WTC11 (cell line): ENCODE measurements at regions not wholly inside any gene's neighbourhood (a gene's known extent, or its start where the extent isn't known, plus 50 kb on each side); places are given as distances from the start of the nearest gene placed in this dataset.
A peak's percentile ranks its signal among the peaks of the same experiment; 100 is the strongest.

Experiments used
- ATAC-seq: fragments of 200-7000 bp; cut with Tn5 transposase; 2 replicates; pipeline ENCODE4 v1.10.0; 2021; ENCODE audit warnings: mild to moderate bottlenecking, moderate library complexity
- CTCF ChIA-PET: fragments of 300-600 bp; sonication (Branson Sonifier 250); formaldehyde crosslinking; loops from one replicate; lab custom pipeline; 2021; ENCODE audit warnings: antibody characterized with exemption; lab: Charles Lee
- POLR2A ChIA-PET: fragments of 350-600 bp; sonication (Branson Sonifier 250); formaldehyde crosslinking; loops from one replicate; lab custom pipeline; 2021; ENCODE audit warnings: antibody characterized with exemption; lab: Charles Lee
- DNase-seq: peaks from one replicate; pipeline ENCODE4 v3.0.0; 2021; ENCODE audit warnings: low spot score
- H3K27ac Mint-ChIP-seq: 2 replicates; pipeline ENCODE4 v1.8.0; 2021; ENCODE audit warnings: mixed read lengths
- H3K27me3 Mint-ChIP-seq: 2 replicates; pipeline ENCODE4 v1.8.0; 2021; ENCODE audit warnings: low read depth, mild to moderate bottlenecking, moderate library complexity, mixed read lengths
- H3K36me3 Mint-ChIP-seq: 2 replicates; pipeline ENCODE4 v1.8.0; 2021; ENCODE audit warnings: mixed read lengths
- H3K4me1 Mint-ChIP-seq: 2 replicates; pipeline ENCODE4 v1.8.0; 2022; ENCODE audit warnings: mixed read lengths
- H3K4me3 Mint-ChIP-seq: 2 replicates; pipeline ENCODE4 v1.8.0; 2021; ENCODE audit warnings: mild to moderate bottlenecking, moderate library complexity, mixed read lengths
- H3K9me3 Mint-ChIP-seq: 2 replicates; pipeline ENCODE4 v1.8.0; 2021; ENCODE audit warnings: mixed read lengths
- NFYB ChIP-seq: sonication (generic); formaldehyde crosslinking; conservative IDR thresholded peaks from 2 replicates; pipeline ENCODE4 v1.8.0; 2022; ENCODE audit warnings: low read depth, missing genetic modification reagents
- NR2C2 ChIP-seq: sonication (generic); formaldehyde crosslinking; IDR thresholded peaks from 2 replicates; pipeline ENCODE4 v1.8.0; 2022; ENCODE audit warnings: mild to moderate bottlenecking, missing genetic modification reagents
- PRRX2 ChIP-seq: fragments of 250-450 bp; sonication (Bioruptor Pico); IDR thresholded peaks from 2 replicates; pipeline ENCODE4 v1.8.0; 2021; ENCODE audit warnings: mild to moderate bottlenecking
- SMAD4 ChIP-seq: sonication (generic); formaldehyde crosslinking; IDR thresholded peaks from 2 replicates; pipeline ENCODE4 v1.8.0; 2022; ENCODE audit warnings: mild to moderate bottlenecking, missing genetic modification reagents
- TCF7 ChIP-seq: sonication (generic); formaldehyde crosslinking; IDR thresholded peaks from 2 replicates; pipeline ENCODE4 v1.8.0; 2022; ENCODE audit warnings: mild to moderate bottlenecking, low read depth, missing genetic modification reagents, moderate library complexity
- TEAD4 ChIP-seq: sonication (generic); formaldehyde crosslinking; IDR thresholded peaks from 2 replicates; pipeline ENCODE4 v1.8.0; 2022; ENCODE audit warnings: mild to moderate bottlenecking, missing genetic modification reagents
- TP53 ChIP-seq: sonication (generic); formaldehyde crosslinking; IDR thresholded peaks from 2 replicates; pipeline ENCODE4 v1.8.1; 2023; ENCODE audit warnings: mild to moderate bottlenecking, missing genetic modification reagents
- ZNF232 ChIP-seq: sonication (generic); formaldehyde crosslinking; IDR thresholded peaks from 2 replicates; pipeline ENCODE4 v1.8.0; 2022; ENCODE audit warnings: mild to moderate bottlenecking, missing genetic modification reagents
- ZNF317 ChIP-seq: sonication (generic); formaldehyde crosslinking; IDR thresholded peaks from 2 replicates; pipeline ENCODE4 v1.8.1; 2023; ENCODE audit warnings: low read depth, mild to moderate bottlenecking, moderate library complexity, missing genetic modification reagents, borderline replicate concordance
- ZNF416 ChIP-seq: fragments of 250-450 bp; sonication (Bioruptor Pico); IDR thresholded peaks from 2 replicates; pipeline ENCODE4 v1.9.0; 2021; ENCODE audit warnings: mild to moderate bottlenecking, inconsistent platforms
- TF ChIP-seq, protein P1 (sequence below): sonication (generic); formaldehyde crosslinking; IDR thresholded peaks from 2 replicates; pipeline ENCODE4 v1.8.1; 2022; ENCODE audit warnings: low read depth, missing genetic modification reagents, borderline replicate concordance
- TF ChIP-seq, protein P2 (sequence below): sonication (generic); formaldehyde crosslinking; IDR thresholded peaks from 2 replicates; pipeline ENCODE4 v1.8.1; 2023; ENCODE audit warnings: mild to moderate bottlenecking, missing genetic modification reagents, moderate library complexity
- TF ChIP-seq, protein P3 (sequence below): sonication (generic); formaldehyde crosslinking; IDR thresholded peaks from 2 replicates; pipeline ENCODE4 v1.8.1; 2023; ENCODE audit warnings: mild to moderate bottlenecking, missing genetic modification reagents, moderate library complexity
- TF ChIP-seq, protein P4 (sequence below): sonication (generic); formaldehyde crosslinking; IDR thresholded peaks from 2 replicates; pipeline ENCODE4 v1.8.1; 2022; ENCODE audit warnings: mild to moderate bottlenecking, moderate library complexity, missing genetic modification reagents
- TF ChIP-seq, protein P5 (sequence below): sonication (generic); formaldehyde crosslinking; IDR thresholded peaks from 2 replicates; pipeline ENCODE4 v1.8.1; 2022; ENCODE audit warnings: missing genetic modification reagents, borderline replicate concordance
- TF ChIP-seq, protein P6 (sequence below): sonication (generic); formaldehyde crosslinking; IDR thresholded peaks from 2 replicates; pipeline ENCODE4 v1.8.1; 2023; ENCODE audit warnings: mild to moderate bottlenecking, missing genetic modification reagents, borderline replicate concordance
- TF ChIP-seq, protein P7 (sequence below): sonication (generic); formaldehyde crosslinking; IDR thresholded peaks from 2 replicates; pipeline ENCODE4 v1.8.0; 2022; ENCODE audit warnings: missing genetic modification reagents
- TF ChIP-seq, protein P8 (sequence below): sonication (generic); formaldehyde crosslinking; IDR thresholded peaks from 2 replicates; pipeline ENCODE4 v1.8.0; 2023; ENCODE audit warnings: missing genetic modification reagents, mild to moderate bottlenecking, borderline replicate concordance

DNA sequence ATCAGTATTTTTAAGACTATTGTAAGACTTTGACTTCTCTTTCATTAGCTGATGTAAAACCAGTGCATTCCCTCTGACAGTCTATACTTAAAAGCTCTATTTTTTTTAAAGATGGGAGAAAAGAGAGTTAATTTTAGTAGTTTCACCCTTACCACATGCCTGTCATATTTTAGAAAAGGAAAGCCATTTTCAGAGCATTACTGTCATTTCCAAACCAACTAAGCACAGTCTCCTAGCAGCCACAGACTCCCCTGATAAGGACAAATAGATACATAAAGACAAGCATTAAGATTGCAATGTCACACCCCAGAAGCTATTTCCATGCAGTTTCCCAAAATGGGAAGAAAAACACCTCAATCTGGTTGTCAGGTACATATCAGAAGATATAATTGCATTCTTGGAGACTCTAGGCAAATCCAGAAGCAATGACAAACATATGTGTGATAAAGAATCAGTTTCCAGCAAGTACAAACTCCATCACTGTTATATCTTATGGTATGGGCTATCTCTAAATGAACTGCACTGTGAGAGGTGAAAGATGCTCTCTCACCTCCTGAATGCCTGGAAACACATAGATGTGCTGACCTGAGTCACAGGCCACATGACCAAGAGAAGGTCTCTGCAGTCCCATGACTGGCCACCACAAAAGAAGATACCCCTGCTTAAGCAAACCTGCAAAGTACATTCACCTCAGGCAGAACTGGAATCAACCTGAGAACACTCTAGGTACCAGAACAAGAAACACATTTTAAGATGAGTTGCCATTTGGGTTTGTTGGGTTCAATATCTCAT, 303.3 kb downstream of the POU4F1 start:
- H3K9me3 Mint-ChIP-seq = no peaks in the 10 kb centered on the region
- DNase-seq = no peak
- ChIA-PET POLR2A (no interaction called here), CTCF (no interaction called here)
- ATAC-seq = peak; percentile 67
- no peak overlapping the region for H3K27ac Mint-ChIP-seq
- H3K36me3 Mint-ChIP-seq = no peaks in the 10 kb centered on the region
- H3K27me3 Mint-ChIP-seq = no peaks in the 10 kb centered on the region
- H3K4me3 Mint-ChIP-seq = no peak overlapping the region
- H3K4me1 Mint-ChIP-seq = peaks cover 9% of the 10 kb centered on the region
- TF ChIP-seq ZNF317 (CRISPR knock-in tag) = no peak
- no peak for TF ChIP-seq ZNF232 (CRISPR knock-in tag)
- TF ChIP-seq SMAD4 (CRISPR knock-in tag) = no peak
- TF ChIP-seq, protein P1, sequence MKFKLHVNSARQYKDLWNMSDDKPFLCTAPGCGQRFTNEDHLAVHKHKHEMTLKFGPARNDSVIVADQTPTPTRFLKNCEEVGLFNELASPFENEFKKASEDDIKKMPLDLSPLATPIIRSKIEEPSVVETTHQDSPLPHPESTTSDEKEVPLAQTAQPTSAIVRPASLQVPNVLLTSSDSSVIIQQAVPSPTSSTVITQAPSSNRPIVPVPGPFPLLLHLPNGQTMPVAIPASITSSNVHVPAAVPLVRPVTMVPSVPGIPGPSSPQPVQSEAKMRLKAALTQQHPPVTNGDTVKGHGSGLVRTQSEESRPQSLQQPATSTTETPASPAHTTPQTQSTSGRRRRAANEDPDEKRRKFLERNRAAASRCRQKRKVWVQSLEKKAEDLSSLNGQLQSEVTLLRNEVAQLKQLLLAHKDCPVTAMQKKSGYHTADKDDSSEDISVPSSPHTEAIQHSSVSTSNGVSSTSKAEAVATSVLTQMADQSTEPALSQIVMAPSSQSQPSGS (CRISPR knock-in tag) = no peak
- TF ChIP-seq, protein P2, sequence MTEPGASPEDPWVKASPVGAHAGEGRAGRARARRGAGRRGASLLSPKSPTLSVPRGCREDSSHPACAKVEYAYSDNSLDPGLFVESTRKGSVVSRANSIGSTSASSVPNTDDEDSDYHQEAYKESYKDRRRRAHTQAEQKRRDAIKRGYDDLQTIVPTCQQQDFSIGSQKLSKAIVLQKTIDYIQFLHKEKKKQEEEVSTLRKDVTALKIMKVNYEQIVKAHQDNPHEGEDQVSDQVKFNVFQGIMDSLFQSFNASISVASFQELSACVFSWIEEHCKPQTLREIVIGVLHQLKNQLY (CRISPR knock-in tag) = no peak
- TF ChIP-seq, protein P3, sequence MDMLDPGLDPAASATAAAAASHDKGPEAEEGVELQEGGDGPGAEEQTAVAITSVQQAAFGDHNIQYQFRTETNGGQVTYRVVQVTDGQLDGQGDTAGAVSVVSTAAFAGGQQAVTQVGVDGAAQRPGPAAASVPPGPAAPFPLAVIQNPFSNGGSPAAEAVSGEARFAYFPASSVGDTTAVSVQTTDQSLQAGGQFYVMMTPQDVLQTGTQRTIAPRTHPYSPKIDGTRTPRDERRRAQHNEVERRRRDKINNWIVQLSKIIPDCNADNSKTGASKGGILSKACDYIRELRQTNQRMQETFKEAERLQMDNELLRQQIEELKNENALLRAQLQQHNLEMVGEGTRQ (CRISPR knock-in tag) = no peak
- TF ChIP-seq, protein P4, sequence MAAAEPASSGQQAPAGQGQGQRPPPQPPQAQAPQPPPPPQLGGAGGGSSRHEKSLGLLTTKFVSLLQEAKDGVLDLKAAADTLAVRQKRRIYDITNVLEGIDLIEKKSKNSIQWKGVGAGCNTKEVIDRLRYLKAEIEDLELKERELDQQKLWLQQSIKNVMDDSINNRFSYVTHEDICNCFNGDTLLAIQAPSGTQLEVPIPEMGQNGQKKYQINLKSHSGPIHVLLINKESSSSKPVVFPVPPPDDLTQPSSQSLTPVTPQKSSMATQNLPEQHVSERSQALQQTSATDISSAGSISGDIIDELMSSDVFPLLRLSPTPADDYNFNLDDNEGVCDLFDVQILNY = no peak
- TF ChIP-seq TP53 = no peak
- TF ChIP-seq TEAD4 (CRISPR knock-in tag) = no peak
- TF ChIP-seq ZNF416 (CRISPR knock-in tag) = no peak
- TF ChIP-seq, protein P5, sequence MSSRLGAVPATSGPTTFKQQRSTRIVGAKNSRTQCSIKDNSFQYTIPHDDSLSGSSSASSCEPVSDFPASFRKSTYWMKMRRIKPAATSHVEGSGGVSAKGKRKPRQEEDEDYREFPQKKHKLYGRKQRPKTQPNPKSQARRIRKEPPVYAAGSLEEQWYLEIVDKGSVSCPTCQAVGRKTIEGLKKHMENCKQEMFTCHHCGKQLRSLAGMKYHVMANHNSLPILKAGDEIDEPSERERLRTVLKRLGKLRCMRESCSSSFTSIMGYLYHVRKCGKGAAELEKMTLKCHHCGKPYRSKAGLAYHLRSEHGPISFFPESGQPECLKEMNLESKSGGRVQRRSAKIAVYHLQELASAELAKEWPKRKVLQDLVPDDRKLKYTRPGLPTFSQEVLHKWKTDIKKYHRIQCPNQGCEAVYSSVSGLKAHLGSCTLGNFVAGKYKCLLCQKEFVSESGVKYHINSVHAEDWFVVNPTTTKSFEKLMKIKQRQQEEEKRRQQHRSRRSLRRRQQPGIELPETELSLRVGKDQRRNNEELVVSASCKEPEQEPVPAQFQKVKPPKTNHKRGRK (CRISPR knock-in tag) = no peak
- TF ChIP-seq, protein P6, sequence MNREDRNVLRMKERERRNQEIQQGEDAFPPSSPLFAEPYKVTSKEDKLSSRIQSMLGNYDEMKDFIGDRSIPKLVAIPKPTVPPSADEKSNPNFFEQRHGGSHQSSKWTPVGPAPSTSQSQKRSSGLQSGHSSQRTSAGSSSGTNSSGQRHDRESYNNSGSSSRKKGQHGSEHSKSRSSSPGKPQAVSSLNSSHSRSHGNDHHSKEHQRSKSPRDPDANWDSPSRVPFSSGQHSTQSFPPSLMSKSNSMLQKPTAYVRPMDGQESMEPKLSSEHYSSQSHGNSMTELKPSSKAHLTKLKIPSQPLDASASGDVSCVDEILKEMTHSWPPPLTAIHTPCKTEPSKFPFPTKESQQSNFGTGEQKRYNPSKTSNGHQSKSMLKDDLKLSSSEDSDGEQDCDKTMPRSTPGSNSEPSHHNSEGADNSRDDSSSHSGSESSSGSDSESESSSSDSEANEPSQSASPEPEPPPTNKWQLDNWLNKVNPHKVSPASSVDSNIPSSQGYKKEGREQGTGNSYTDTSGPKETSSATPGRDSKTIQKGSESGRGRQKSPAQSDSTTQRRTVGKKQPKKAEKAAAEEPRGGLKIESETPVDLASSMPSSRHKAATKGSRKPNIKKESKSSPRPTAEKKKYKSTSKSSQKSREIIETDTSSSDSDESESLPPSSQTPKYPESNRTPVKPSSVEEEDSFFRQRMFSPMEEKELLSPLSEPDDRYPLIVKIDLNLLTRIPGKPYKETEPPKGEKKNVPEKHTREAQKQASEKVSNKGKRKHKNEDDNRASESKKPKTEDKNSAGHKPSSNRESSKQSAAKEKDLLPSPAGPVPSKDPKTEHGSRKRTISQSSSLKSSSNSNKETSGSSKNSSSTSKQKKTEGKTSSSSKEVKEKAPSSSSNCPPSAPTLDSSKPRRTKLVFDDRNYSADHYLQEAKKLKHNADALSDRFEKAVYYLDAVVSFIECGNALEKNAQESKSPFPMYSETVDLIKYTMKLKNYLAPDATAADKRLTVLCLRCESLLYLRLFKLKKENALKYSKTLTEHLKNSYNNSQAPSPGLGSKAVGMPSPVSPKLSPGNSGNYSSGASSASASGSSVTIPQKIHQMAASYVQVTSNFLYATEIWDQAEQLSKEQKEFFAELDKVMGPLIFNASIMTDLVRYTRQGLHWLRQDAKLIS (CRISPR knock-in tag) = no peak
- TF ChIP-seq NFYB (CRISPR knock-in tag) = no peak
- no peak for TF ChIP-seq PRRX2 (CRISPR knock-in tag)
- TF ChIP-seq, protein P7, sequence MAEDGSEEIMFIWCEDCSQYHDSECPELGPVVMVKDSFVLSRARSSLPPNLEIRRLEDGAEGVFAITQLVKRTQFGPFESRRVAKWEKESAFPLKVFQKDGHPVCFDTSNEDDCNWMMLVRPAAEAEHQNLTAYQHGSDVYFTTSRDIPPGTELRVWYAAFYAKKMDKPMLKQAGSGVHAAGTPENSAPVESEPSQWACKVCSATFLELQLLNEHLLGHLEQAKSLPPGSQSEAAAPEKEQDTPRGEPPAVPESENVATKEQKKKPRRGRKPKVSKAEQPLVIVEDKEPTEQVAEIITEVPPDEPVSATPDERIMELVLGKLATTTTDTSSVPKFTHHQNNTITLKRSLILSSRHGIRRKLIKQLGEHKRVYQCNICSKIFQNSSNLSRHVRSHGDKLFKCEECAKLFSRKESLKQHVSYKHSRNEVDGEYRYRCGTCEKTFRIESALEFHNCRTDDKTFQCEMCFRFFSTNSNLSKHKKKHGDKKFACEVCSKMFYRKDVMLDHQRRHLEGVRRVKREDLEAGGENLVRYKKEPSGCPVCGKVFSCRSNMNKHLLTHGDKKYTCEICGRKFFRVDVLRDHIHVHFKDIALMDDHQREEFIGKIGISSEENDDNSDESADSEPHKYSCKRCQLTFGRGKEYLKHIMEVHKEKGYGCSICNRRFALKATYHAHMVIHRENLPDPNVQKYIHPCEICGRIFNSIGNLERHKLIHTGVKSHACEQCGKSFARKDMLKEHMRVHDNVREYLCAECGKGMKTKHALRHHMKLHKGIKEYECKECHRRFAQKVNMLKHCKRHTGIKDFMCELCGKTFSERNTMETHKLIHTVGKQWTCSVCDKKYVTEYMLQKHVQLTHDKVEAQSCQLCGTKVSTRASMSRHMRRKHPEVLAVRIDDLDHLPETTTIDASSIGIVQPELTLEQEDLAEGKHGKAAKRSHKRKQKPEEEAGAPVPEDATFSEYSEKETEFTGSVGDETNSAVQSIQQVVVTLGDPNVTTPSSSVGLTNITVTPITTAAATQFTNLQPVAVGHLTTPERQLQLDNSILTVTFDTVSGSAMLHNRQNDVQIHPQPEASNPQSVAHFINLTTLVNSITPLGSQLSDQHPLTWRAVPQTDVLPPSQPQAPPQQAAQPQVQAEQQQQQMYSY (CRISPR knock-in tag) = no peak
- TF ChIP-seq, protein P8, sequence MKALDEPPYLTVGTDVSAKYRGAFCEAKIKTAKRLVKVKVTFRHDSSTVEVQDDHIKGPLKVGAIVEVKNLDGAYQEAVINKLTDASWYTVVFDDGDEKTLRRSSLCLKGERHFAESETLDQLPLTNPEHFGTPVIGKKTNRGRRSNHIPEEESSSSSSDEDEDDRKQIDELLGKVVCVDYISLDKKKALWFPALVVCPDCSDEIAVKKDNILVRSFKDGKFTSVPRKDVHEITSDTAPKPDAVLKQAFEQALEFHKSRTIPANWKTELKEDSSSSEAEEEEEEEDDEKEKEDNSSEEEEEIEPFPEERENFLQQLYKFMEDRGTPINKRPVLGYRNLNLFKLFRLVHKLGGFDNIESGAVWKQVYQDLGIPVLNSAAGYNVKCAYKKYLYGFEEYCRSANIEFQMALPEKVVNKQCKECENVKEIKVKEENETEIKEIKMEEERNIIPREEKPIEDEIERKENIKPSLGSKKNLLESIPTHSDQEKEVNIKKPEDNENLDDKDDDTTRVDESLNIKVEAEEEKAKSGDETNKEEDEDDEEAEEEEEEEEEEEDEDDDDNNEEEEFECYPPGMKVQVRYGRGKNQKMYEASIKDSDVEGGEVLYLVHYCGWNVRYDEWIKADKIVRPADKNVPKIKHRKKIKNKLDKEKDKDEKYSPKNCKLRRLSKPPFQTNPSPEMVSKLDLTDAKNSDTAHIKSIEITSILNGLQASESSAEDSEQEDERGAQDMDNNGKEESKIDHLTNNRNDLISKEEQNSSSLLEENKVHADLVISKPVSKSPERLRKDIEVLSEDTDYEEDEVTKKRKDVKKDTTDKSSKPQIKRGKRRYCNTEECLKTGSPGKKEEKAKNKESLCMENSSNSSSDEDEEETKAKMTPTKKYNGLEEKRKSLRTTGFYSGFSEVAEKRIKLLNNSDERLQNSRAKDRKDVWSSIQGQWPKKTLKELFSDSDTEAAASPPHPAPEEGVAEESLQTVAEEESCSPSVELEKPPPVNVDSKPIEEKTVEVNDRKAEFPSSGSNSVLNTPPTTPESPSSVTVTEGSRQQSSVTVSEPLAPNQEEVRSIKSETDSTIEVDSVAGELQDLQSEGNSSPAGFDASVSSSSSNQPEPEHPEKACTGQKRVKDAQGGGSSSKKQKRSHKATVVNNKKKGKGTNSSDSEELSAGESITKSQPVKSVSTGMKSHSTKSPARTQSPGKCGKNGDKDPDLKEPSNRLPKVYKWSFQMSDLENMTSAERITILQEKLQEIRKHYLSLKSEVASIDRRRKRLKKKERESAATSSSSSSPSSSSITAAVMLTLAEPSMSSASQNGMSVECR (CRISPR knock-in tag) = no peak
- TF ChIP-seq TCF7 = no peak
- no peak for TF ChIP-seq NR2C2 (CRISPR knock-in tag)
